Activated CD8-positive, alpha-beta memory T cell treated with anti-CD3 and anti-CD28 coated beads, Interleukin-2, amount 10 ng/mL, durations not matched to agents 7 days and 5 days (primary cell): ENCODE measurements at regions not wholly inside any gene's neighbourhood (a gene's known extent, or its start where the extent isn't known, plus 50 kb on each side); places are given as distances from the start of the nearest gene placed in this dataset.

Experiments used
- ATAC-seq: fragments of 150-1000 bp; cut with Tn5 transposase; one replicate; pipeline ENCODE4 v1.10.0; 2021; ENCODE audit warnings: moderate library complexity
- CTCF ChIA-PET: fragments of 350-600 bp; sonication (Branson Sonifier 250); formaldehyde crosslinking; loops from one replicate; lab custom pipeline; 2021; ENCODE audit warnings: antibody characterized with exemption; lab: Charles Lee
- DNase-seq: peaks from one replicate; pipeline ENCODE4 v3.0.0-alpha.2; 2020
- H3K27ac Mint-ChIP-seq: one replicate; pipeline ENCODE4 v1.8.0; 2021; ENCODE audit warnings: mild to moderate bottlenecking, mixed read lengths
- H3K27me3 Mint-ChIP-seq: one replicate; pipeline ENCODE4 v1.8.0; 2021; ENCODE audit warnings: mixed read lengths
- H3K36me3 Mint-ChIP-seq: one replicate; pipeline ENCODE4 v1.8.0; 2021; ENCODE audit warnings: mild to moderate bottlenecking, mixed read lengths
- H3K4me1 Mint-ChIP-seq: one replicate; pipeline ENCODE4 v1.8.0; 2021; ENCODE audit warnings: mixed read lengths
- H3K4me3 Mint-ChIP-seq: one replicate; pipeline ENCODE4 v1.8.0; 2021; ENCODE audit warnings: mild to moderate bottlenecking, moderate library complexity, mixed read lengths
- H3K9me3 Mint-ChIP-seq: one replicate; pipeline ENCODE4 v1.8.0; 2022; ENCODE audit warnings: low read depth, mixed read lengths

DNA sequence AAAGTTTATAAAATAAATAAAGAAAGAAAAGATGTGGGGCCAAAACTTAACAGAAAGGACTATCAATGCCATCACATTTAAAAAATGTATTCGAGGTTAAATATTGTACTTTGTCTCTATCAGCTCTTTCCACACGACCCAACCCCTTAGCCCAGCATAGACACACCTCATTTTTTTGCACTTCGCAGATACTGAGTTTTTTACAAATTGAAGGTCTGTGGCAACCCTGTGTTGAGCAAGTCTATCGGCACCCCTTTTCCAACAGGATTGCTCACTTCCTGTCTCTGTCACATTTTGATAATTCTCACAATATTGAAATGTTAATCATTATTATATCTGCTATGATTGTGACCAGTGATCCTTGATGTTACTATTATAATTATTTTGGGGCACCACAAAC is 151.6 kb upstream of the TBX20 start:
- ATAC-seq (no peak), DNase-seq (no peak)
- no peak overlapping the region for H3K27ac Mint-ChIP-seq
- no peaks in the 10 kb centered on the region for H3K36me3 Mint-ChIP-seq
- no peaks in the 10 kb centered on the region for H3K9me3 Mint-ChIP-seq
- H3K4me3 Mint-ChIP-seq, result no peak overlapping the region
- CTCF ChIA-PET, result no interaction called here
- H3K4me1 Mint-ChIP-seq, result no peaks in the 10 kb centered on the region
- peaks cover 16% of the 10 kb centered on the region for H3K27me3 Mint-ChIP-seq

DNA sequence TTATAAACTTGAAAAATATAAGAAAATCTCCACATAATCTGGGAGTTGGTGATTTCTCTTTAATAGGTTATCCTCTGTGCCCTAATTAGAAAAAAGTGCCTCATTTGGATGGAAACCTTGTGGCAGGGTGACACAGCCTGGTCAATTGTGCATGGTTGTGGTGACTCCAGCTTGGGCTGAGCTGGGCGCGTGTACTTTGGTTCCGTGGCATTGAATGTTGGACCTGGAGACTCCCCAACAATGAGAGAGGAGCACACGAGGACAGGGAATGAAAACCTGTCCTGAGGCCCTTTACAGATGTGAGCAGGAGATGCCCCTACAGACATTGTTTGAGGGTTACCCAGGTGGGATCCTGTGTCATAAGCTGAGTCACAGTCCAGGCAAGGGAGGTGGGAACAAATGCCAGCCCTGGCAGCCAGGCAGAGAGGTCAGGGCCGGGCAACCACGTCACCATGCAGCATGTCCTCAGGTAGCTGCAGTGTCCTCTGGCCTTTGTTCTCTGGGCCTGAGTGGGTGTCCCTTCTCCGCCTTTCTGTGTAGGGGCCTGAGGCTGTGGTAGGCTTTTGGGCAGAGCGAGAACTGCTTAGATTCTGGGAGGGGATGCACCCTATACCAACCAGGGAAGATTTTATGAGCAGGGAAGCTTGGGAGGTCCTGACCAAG is 147.4 kb upstream of the TBX20 start:
- H3K27me3 Mint-ChIP-seq, result no peaks in the 10 kb centered on the region
- CTCF ChIA-PET, result no interaction called here

GRCh38 chr7:35399840-35400239 is 145.9 kb upstream of the TBX20 start:
- Mint-ChIP-seq H3K27ac (no peak overlapping the region), H3K4me1 (no peaks in the 10 kb centered on the region), H3K27me3 (no peaks in the 10 kb centered on the region), H3K4me3 (no peak overlapping the region), H3K9me3 (no peaks in the 10 kb centered on the region), H3K36me3 (no peaks in the 10 kb centered on the region)
- CTCF ChIA-PET, result no interaction called here
- DNase-seq (no peak), ATAC-seq (no peak)

More for the DNA sequence above, 147.4 kb upstream of the TBX20 start:
- no peak for DNase-seq
- no peak overlapping the region for H3K27ac Mint-ChIP-seq
- no peaks in the 10 kb centered on the region for H3K4me1 Mint-ChIP-seq
- no peak overlapping the region for H3K4me3 Mint-ChIP-seq
- no peaks in the 10 kb centered on the region for H3K9me3 Mint-ChIP-seq
- no peak for ATAC-seq
- H3K36me3 Mint-ChIP-seq, result no peaks in the 10 kb centered on the region

GRCh38 chr7:35399216-35399615 is 145.3 kb upstream of the TBX20 start:
- Mint-ChIP-seq H3K36me3 (no peaks in the 10 kb centered on the region), H3K4me3 (no peak overlapping the region), H3K4me1 (no peaks in the 10 kb centered on the region), H3K9me3 (no peaks in the 10 kb centered on the region), H3K27ac (no peak overlapping the region), H3K27me3 (no peaks in the 10 kb centered on the region)
- CTCF ChIA-PET, result no interaction called here
- ATAC-seq, result no peak
- DNase-seq, result no peak

DNA sequence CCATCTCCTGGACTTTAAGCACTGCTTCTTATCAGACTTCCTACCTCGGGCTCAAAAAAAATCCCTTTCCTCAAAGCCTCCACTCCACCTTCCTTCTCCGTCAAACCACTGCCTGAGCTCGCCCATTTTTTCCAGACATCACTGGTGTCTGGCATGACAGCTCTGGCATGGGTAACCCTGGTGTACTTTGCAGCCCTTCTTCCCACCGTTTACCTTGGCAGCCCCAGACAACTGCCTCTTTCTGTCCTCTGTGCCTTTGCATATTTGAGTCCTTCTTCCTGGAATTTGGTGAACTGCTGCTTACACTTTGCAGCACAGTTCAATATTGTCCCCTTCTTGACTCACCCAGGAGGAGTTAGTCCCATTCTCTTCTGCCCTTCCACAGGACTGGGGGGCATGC is 144.6 kb upstream of the TBX20 start:
- CTCF ChIA-PET, result no interaction called here
- ATAC-seq (no peak), DNase-seq (no peak)
- Mint-ChIP-seq H3K9me3 (no peaks in the 10 kb centered on the region), H3K27ac (no peak overlapping the region), H3K4me3 (no peak overlapping the region), H3K4me1 (no peaks in the 10 kb centered on the region), H3K27me3 (no peaks in the 10 kb centered on the region), H3K36me3 (no peaks in the 10 kb centered on the region)

GRCh38 chr7:35390146-35390545 is 136.2 kb upstream of the TBX20 start:
- CTCF ChIA-PET, result no interaction called here
- Mint-ChIP-seq H3K27ac (no peak overlapping the region), H3K9me3 (no peaks in the 10 kb centered on the region), H3K27me3 (peaks cover 7% of the 10 kb centered on the region), H3K4me1 (no peaks in the 10 kb centered on the region), H3K36me3 (no peaks in the 10 kb centered on the region), H3K4me3 (no peak overlapping the region)
- ATAC-seq (no peak), DNase-seq (no peak)

- Mint-ChIP-seq H3K27ac (no peak overlapping the region), H3K36me3 (no peaks in the 10 kb centered on the region), H3K4me3 (no peak overlapping the region), H3K27me3 (peaks cover 10% of the 10 kb centered on the region), H3K4me1 (no peaks in the 10 kb centered on the region), H3K9me3 (no peaks in the 10 kb centered on the region)
- no peak for ATAC-seq
- CTCF ChIA-PET, result interaction anchor here (1.2 kb wide), 1 partner anchor 35 kb away, joined by 3 read pairs; no protein-coding TSS in a partner anchor
- no peak for DNase-seq
These were observed 135.7 kb upstream of the TBX20 start for GRCh38 chr7:35389636-35390035.

DNA sequence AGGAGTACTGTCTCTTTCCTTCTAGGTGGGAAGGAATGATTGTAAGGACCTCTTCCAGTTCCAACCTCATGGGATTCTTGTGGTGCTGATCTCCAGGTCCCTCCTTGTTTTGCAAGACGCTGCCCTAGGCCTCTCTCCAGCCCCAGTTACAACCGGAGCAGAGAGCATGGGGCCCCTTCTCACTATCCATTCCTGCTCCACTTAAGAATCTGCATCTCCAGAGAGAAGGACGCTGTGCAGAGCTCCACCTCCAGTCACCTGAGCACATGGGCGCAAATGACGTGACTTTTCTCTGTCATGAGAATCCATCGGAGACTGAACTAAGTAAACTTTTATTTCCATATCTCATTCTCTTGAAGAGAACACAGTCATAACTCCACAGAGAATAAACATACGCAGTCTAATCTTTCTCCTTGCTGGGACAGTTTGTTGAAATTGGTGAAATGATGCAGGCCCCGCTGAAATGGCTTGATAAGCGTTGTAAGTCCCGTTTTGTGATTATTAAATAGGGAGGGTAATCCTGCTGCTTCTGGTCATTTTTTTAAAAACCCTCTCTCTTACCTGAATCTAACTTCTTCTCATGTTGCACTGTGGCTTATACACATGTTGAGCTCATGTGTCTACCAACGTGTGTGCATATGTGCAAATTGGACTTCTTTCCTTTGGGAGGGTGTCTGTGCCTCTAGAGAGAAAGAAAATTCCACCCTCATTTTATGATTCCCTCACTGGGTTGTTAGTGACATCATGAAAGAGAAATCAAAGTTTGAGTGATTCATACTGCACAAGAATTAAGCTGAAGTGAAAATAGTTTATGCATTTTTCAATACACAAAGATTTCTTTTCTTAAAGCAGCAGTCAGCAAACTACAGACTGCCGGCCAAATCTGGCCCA is 133.2 kb upstream of the TBX20 start:
- ATAC-seq (no peak), DNase-seq (no peak)
- Mint-ChIP-seq H3K4me1 (no peaks in the 10 kb centered on the region), H3K27ac (no peak overlapping the region), H3K27me3 (peaks cover 16% of the 10 kb centered on the region), H3K36me3 (no peaks in the 10 kb centered on the region), H3K4me3 (no peak overlapping the region), H3K9me3 (no peaks in the 10 kb centered on the region)
- CTCF ChIA-PET, result no interaction called here

DNA sequence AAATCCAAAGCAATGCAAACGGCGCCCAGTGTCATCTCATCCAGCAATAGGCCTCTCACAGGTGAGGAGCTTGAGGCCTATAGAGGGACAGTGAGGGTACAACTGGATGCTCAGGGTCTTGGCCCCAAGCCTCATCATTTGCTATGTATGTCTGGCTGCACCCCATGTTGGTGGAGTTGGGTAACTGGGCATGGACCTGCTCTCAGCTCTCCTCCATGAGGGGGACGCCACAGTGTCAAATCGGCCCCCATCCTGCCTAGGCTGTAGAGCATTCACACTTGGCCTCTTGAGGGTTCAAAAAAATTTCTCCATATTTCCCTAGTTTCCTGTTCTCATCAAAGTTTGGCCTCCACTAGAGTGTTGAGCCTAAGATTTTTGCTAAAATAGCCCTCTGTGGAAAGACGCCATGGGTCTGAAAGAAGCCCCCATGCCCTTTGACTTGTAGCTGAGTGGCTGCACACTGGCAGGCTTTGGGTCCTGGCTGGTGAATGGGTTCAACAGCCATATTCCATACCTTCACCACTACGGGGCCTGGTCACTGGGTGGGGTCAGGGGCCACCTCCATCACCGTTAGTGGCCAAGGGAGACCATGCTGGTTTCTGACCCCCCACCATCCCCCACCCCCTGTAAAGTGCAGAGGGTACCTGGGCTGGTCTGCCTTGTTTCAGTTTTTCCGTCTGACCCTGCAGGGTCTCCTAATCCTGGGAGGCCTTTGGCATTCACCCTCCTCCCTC is 132.3 kb upstream of the TBX20 start:
- no peaks in the 10 kb centered on the region for H3K9me3 Mint-ChIP-seq
- no peak for DNase-seq
- CTCF ChIA-PET, result no interaction called here
- no peak overlapping the region for H3K4me3 Mint-ChIP-seq
- H3K27ac Mint-ChIP-seq, result no peak overlapping the region
- ATAC-seq, result no peak
- peaks cover 13% of the 10 kb centered on the region for H3K27me3 Mint-ChIP-seq
- no peaks in the 10 kb centered on the region for H3K4me1 Mint-ChIP-seq
- H3K36me3 Mint-ChIP-seq, result no peaks in the 10 kb centered on the region

- Mint-ChIP-seq H3K36me3 (no peaks in the 10 kb centered on the region), H3K27ac (no peak overlapping the region), H3K27me3 (peaks cover 11% of the 10 kb centered on the region), H3K4me3 (no peak overlapping the region), H3K9me3 (no peaks in the 10 kb centered on the region), H3K4me1 (no peaks in the 10 kb centered on the region)
- ATAC-seq (no peak), DNase-seq (no peak)
- CTCF ChIA-PET, result no interaction called here
These were observed 131.1 kb upstream of the TBX20 start for GRCh38 chr7:35384761-35385700.

DNA sequence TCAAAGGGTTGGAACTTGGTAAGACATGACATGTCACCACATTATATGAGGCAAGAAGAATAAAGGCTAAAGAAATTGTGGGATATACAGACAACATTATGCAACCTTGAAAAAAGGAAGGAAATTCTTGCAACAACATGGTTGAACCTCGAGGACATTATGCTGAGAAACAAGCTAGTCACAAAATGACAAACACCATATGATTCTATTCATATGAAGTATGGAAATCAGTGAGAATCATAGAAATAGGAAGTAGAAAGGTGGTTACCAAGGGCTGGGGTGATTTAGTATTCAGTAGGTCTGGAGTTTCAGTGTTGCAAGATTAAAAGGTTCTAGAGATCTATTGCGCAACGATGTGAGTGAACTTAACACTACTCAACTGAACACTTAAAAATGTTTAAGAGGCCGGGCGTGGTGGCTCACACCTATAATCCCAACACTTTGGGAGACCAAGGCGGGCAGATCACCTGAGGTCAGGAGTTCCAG is 126.9 kb upstream of the TBX20 start:
- no peak overlapping the region for H3K4me3 Mint-ChIP-seq
- no peaks in the 10 kb centered on the region for H3K4me1 Mint-ChIP-seq
- H3K27me3 Mint-ChIP-seq, result peaks cover 11% of the 10 kb centered on the region
- CTCF ChIA-PET, result no interaction called here
- no peaks in the 10 kb centered on the region for H3K36me3 Mint-ChIP-seq
- DNase-seq (no peak), ATAC-seq (no peak)
- no peak overlapping the region for H3K27ac Mint-ChIP-seq
- H3K9me3 Mint-ChIP-seq, result no peaks in the 10 kb centered on the region

GRCh38 chr7:35379481-35379880 is 125.6 kb upstream of the TBX20 start:
- no peaks in the 10 kb centered on the region for H3K9me3 Mint-ChIP-seq
- no peaks in the 10 kb centered on the region for H3K36me3 Mint-ChIP-seq
- DNase-seq (peak; percentile 36), ATAC-seq (no peak)
- no peak overlapping the region for H3K4me3 Mint-ChIP-seq
- CTCF ChIA-PET, result no interaction called here
- peaks cover 6% of the 10 kb centered on the region for H3K27me3 Mint-ChIP-seq
- no peaks in the 10 kb centered on the region for H3K4me1 Mint-ChIP-seq
- no peak overlapping the region for H3K27ac Mint-ChIP-seq

DNA sequence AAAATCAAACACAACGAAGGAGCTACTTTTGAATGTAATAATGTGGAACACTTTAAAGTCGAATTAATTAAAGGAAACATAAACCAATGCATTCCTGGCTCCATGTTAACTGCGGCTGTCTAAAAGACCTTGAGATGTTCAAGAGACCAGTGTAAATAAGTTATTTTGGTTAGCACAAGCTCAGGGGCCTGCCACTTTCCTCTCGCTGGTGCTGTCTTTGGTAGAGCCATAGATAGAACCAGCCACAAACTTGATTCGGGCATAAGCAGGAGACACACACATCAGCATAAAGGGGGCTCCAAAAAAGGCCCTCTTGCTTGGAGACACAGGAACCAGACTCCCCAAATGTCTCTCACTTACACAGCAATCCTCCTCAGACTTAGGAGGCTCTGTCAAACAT is 121.6 kb upstream of the TBX20 start:
- CTCF ChIA-PET, result no interaction called here
- Mint-ChIP-seq H3K27ac (no peak overlapping the region), H3K27me3 (no peaks in the 10 kb centered on the region), H3K4me3 (no peak overlapping the region), H3K36me3 (no peaks in the 10 kb centered on the region), H3K4me1 (no peaks in the 10 kb centered on the region), H3K9me3 (no peaks in the 10 kb centered on the region)
- ATAC-seq, result no peak
- DNase-seq, result peak; percentile 8
